Vagina (tissue), 2 donors: ENCODE measurements at regions not wholly inside any gene's neighbourhood (a gene's known extent, or its start where the extent isn't known, plus 50 kb on each side); places are given as distances from the start of the nearest gene placed in this dataset.

ENCODE experiments used
- POLR2AphosphoS5 ChIP-seq, 2 donors: sonication (generic); formaldehyde crosslinking; IDR thresholded peaks; one replicate each; pipeline ENCODE4 v1.9.0; 2017; ENCODE audit warnings: antibody characterized with exemption in 2 of 2, mild to moderate bottlenecking in 2 of 2, low read depth in 1 of 2; ENCODE audit not compliant: insufficient read depth in 1 of 2
- TF ChIP-seq, protein P1 (sequence below), 3 experiments: fragments of 450-650 bp in 2 of 3; fragments of 200-600 bp in 1 of 3; sonication (generic) in 1 of 3; IDR thresholded peaks; one replicate each; pipeline ENCODE4 v1.5.1; 2017 to 2019; ENCODE audit warnings: antibody characterized with exemption in 3 of 3, mild to moderate bottlenecking in 2 of 3, moderate library complexity in 2 of 3

GRCh38 chr2:51881673-51882072, 849.7 kb upstream of the NRXN1 start:
- TF ChIP-seq, protein P1, sequence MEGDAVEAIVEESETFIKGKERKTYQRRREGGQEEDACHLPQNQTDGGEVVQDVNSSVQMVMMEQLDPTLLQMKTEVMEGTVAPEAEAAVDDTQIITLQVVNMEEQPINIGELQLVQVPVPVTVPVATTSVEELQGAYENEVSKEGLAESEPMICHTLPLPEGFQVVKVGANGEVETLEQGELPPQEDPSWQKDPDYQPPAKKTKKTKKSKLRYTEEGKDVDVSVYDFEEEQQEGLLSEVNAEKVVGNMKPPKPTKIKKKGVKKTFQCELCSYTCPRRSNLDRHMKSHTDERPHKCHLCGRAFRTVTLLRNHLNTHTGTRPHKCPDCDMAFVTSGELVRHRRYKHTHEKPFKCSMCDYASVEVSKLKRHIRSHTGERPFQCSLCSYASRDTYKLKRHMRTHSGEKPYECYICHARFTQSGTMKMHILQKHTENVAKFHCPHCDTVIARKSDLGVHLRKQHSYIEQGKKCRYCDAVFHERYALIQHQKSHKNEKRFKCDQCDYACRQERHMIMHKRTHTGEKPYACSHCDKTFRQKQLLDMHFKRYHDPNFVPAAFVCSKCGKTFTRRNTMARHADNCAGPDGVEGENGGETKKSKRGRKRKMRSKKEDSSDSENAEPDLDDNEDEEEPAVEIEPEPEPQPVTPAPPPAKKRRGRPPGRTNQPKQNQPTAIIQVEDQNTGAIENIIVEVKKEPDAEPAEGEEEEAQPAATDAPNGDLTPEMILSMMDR (IDR thresholded peaks at IDR 0.05) = no peak
- TF ChIP-seq POLR2AphosphoS5 (IDR thresholded peaks at IDR 0.05; ENCODE audit: insufficient read depth in 1 of 2, low read depth in 1 of 2) = no peak
